GM21515 (cell line): ENCODE measurements at regions not wholly inside any gene's neighbourhood (a gene's known extent, or its start where the extent isn't known, plus 50 kb on each side); places are given as distances from the start of the nearest gene placed in this dataset.
A peak's percentile ranks its signal among the peaks of the same experiment; 100 is the strongest.
"Not testable (repeated sequence)": the region's sequence is repeated elsewhere in the genome, so short reads cannot be mapped to it uniquely, and the experiment has no call there.

ENCODE experiments used
- ATAC-seq: cut with Tn5 transposase; IDR thresholded peaks from one replicate; pipeline ENCODE4 v1.9.1; 2021; ENCODE audit not compliant: unreplicated experiment

DNA sequence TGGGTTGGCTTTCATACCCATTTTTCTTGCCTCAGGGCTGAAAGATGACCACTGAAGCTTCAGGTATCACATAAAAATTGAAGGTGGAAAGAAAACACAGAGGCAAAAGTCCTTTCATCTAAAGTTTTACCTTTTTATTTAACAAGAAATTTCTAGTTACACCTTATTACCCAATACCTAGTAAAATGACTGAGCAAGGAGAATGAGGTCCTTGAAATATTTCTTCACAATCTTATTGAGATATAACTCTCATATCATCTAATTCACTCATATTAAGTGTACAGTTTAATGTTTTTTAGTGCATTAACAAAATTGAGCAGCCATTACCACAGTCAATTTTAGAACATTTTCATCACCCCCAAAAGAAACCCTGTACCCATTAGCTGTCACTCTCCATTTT is 112.9 kb upstream of the ADTRP start:
- ATAC-seq, result no peak

DNA sequence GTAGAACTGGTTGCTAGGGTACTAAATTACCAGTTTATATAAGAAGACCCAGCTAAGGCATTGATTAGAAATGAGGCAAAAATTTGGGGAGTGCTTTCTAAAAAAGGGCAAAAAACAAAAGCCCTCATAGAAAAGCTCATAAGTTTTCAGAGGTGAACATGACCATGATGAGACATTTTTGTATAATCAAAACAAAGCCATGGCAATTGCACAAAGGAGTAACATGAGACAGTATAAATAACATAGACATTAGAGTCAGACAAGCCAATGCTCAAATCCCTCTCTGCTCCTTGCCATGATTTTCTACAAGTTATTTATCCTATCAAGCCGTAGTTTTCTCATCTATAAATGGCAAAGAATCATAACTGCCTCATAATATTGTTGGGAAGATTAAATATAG is 112.2 kb upstream of the ADTRP start:
- no peak for ATAC-seq

DNA sequence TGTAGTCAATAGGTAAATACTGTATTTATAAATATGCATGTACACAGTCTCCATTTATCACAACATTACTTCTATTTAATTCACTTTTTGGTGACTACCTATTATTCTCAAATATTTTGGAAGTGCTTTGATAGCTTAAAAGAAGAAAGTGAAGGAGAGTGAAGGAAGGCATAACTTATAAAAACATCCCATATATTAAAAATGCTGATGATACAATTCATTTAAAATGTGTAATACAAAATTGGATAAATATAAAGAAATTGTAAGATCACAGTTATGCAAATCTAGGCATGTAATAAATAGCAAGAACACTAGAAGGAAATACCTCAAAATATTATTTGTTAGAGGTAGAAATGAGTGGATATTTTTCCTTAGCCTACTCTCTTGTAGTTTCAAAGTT is 111.6 kb upstream of the ADTRP start:
- ATAC-seq, result no peak

DNA sequence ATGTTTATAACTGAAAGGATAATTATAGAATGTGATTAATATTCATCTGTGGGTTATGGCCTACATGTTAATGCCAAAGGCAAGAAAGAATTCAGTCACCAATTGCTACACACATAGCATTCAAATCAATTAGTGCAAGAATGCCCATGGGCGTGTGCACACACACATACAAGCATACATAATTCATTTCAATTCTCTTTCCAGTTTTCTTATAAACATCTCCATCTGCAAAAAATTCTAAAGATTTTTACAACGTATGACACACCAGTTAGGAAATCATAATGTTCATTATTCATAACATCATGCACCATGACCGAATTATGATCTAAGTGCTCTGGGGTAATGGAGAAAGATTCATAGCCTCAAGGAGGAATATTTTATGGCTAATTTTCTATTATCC is 111.0 kb upstream of the ADTRP start:
- no peak for ATAC-seq

DNA sequence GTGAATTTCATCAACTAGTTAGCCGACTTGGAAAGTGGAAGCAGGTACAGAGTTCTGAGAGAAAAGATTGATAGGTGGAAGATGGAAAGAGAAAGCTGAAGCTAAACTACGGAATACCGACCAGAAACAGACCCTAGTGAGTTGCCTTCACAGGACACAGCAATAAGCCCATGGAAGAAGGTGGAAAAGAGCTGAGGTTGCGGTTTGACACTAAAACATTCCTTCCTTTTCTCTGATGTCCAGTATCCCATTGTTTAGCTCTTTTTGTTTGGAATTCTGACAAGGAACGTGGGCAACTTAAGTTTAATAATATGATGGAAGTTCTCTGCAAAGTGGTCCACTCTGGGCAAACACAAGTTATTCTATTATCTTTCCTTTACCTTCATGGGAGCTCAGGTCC is 110.1 kb upstream of the ADTRP start:
- no peak for ATAC-seq

DNA sequence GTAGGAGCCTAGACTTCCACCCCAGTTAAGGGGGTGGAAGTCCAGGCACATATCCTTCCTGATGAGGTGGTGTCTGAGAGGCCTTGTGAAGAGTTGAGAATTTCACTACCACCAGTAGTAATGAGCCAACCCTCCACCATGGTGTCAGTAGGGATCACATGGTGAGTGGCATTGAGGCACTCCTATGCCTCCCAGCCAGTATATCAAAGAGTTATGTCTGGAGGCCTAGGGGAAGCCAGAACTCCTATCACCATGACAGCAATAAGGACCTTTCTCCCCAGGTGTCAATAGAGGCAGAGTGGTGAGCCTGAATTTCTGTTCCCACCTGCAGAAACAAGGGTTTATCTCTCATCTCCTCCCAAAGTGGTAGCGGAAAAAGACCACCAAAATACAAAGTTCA is 106.6 kb upstream of the ADTRP start:
- ATAC-seq, result no peak

DNA sequence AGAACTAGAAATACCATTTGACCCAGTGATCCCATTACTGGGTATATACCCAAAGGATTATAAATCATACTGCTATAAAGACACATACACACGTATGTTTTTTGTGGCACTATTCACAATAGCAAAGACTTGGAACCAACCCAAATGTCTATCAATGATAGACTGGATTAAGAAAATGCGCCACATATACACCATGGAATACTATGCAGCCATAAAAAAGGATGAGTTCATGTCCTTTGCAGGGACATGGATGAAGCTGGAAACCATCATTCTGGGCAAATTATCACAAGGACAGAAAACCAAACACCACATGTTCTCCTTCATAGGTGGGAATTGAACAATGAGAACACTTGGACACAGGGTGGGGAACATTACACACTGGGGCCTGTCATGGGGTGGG is 104.9 kb upstream of the ADTRP start:
- ATAC-seq, result not testable (repeated sequence)

DNA sequence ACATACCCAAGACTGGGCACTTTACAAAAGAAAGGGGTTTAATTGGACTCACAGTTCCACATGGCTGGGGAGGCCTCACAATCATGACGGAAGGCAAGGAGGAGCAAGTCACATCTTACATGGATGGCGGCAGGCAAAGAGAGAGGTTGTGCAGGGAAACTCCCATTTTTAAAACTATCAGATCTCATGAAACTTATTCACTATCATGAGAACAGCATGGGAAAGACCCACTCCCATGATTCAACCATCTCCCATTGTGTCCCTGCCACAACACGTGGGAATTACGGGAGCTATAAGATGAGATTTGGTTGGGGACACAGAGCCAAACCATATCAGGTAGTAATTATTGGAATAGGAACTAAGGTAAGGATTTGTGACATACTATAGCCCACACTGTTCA is 101.6 kb upstream of the ADTRP start:
- ATAC-seq, result not testable (repeated sequence)

DNA sequence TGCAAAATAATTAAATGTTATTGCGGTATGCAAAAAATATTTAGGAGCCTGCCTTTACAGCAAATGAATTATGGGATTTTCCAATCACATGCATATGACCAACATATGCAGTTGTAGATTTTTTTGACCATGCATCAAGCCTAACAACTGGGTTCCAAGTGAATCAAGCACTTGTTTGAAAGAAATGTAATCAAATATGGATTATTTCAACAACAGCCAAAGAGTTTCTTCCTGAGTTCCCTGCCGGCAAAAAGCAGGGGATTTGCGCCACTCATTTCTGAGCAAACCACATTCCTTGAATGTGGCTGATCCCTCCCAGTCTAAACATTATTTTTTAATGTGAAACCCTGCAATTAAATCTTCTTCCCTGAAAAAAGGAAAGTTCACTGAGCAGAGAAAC is 100.1 kb upstream of the ADTRP start:
- ATAC-seq, result no peak

DNA sequence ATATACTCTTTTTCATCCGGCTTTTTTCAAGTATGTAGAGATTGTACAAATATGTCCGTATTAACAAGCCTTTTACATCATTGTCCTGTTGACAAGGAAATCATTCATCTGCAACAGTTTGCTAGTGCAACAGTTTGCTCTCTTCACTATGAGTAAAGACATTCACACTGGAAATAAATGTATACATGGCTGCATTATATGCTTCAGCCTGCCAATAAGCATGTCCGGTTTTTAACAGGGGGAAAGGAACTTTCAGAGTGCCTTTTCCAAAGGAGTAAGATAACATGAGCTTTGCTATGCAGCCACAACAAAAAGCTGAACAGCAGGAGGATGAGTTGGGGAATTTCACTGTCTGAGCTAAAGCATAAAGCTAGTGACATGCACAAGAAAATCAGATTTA is 99.4 kb upstream of the ADTRP start:
- ATAC-seq, result no peak

DNA sequence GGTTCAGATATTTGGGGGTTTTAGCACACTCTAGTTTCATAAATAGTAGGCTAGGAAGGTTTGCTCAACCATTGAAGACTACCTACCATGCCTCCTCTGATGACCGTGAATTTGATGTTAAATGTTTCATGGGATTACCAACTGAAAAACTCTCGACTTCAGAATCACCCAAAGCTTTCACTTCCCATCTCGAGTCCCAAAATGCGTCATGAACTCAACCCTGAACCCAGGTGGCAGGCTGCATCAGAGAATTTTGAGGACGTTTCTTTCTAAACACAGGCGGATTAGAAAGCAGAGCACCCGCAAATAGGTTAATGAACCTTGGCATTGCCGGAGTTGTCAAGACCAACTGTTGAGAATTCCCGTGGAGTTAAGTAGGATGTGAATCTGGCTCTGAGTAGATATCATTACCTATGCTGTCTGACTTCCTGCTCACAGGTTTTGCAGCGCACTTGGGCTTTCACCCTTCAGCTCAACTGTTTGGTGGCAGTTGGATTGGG is 98.4 kb upstream of the ADTRP start:
- peak; percentile 76 for ATAC-seq

DNA sequence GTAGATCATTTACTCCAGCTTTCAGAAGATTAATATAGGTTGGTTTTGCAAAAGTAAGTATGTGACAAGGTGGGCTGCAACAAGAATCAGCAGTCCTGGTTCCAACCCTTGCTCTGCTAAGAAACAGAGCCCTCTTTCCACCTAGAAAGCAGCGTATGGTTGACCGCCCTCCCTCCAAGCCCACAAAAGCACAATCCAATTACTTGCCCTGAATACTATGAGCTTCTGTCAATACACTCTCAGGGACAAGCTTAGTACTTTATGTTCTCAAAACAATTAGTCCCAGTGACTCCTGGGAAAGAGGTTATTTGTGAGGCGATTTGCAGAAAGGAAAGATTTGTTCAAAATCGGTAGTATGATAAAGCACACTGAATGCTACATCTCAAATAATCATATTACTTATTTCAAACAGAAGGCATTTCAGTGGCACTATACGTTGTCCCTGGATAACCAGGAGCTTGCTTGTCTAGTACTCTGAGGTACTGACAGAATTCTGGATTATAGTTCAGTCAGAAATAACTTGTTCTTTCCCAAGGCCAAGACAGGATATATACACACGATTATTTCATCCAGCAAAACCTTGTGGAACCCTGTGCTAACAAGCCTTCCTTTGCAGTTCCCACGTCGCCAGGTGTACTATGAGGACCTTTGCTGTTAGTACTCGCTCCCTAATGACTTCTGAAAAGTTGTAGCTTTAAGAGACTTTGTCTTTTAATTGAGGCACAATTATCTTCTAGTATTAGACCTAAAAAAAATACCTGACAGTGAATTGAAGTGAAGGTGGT is 96.9 kb upstream of the ADTRP start:
- ATAC-seq, result no peak

DNA sequence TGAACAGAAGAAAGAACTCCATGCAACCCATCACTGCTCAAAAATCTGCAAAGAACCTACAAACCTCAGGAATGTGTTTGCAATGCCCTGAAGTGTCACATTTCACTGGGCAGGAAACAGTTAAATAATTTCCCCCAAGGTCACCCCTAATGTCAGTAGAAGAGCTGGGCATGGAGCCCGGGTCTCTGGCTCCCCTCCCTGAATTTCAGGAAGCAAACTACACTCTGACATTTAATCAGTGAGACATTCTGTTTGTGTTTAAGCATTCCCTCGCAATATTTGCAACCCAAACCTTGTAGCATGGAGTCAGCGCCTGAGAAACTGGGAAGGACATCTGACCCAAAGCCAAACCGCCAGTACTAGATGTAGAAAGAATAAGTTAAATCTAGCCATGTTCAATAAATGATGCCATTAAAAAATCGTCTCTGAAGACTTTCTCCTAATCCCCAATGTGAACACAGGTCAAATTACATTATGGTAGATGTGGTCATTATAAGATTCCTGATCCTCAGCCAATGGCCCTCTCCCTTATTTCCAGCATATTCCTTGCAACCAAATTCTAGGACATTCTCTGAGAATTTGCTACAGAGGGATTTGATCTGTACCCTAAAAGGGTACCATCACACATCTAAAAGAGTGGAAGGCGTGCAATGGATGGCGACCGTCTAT is 91.2 kb upstream of the ADTRP start:
- no peak for ATAC-seq

DNA sequence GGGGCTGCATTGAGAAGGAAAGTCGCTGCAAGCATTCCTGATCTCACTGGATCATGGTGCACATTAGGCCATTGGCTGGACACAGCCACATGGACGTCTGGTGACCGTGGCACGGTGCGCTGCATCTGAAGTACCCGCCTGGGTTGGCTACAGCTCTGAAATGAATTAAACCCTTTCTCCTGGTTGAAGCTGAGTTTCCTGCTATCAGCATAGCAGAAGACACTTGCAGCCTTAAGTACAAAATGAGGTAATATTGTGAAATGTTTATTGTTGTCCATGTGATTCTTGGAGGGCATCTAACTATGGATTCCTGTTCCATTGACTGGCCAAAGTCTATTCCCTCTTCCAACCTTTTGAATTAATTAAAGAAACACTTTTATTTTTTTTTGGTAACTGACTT is 89.8 kb upstream of the ADTRP start:
- no peak for ATAC-seq

DNA sequence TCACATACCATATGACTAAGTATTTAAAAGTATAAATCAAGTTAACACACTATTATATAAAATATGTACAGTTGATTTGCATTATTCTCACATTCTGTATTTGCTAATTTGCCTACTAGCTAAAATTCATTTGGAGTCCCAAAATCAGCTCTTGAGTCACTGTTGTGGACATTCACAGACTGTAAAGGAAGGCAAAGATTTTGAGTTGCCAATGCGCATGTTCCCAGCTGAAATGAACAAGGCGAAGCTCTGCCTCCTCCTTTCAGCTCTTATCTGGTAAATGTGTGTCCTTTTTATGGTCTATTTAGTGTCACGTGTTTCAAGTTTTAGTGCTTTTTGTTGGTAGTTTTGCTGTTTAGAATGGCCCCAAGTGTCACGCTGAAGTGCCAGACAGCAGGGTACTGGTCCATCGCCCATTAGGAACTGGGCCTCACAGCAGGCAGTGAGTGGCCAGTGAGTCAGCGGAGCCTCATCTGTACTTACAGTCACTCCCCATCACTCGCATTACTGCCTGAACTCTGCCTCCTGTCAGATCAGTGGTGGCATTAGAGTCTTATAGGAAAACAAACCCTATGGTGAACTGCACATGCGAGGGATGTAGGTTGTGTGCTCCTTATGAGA is 87.2 kb upstream of the ADTRP start:
- no peak for ATAC-seq

DNA sequence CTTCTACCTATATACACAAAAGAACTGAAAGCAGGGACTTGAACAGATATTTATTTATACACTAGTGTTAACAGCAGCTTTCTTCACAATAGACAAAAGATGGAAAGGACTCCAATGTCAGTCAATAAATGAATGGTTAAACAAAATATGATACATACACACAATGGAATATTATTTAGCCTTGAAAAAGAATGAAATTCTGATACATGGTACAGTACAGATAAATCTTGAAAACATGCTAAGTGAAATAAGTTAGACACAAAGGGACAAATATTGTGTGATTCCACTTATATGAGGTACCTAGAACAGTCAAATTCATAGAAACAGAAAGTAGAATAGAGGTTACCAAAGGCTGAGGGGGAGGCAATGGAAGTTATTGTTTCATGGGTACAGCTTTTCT is 79.8 kb upstream of the ADTRP start:
- no peak for ATAC-seq

DNA sequence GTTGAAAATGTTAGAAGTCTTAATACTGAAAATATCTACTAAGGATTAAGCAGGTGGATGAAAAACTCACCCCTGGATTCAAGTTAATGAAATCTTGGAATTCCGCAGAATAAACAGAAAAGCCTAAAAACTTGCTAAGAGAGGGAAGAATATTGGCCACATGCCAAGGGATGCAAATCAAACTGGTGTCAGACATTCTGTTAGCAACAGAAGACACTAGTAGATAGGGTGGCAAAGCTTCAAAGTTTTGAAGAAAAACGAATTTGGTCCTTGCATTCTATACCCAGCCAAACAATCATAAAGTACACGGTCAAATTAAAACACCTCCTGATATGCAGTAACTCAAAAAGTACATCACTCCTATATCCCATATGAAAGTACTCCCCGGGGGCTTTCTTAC is 77.1 kb upstream of the ADTRP start:
- no peak for ATAC-seq

DNA sequence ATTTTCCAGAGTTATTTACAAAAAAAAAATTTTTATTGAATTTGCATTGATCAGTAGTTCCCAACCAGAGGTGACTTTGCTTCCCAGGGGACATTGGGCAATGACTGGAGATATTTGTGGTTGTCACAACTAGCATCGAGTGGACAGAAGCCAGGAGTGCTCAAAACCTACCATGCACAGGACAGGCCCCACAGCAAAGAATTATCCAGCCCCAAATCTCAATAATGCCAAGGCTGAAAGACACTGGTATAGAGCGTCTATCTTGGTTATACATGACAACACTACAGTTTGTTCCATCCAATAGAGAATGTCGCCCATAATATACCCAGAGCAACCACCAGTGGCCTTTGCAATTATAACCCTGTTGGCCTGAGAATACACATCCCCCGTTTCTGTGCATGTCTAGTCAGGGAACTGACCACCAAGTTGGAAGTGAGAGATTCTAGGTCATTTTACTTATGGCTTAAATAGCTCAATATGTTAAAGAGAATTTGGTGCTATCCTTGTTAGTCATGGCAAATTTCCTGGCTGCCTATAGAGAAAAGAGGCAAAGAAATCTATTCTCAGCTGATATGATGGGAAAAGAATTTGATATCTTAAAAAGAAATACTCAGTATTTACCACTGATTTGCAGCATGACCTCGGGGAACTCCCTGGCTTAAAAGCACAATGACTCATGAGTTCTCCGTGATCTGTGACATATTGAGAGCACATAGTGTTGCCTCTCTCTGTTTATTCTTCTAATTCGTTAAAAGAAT is 76.0 kb upstream of the ADTRP start:
- no peak for ATAC-seq

DNA sequence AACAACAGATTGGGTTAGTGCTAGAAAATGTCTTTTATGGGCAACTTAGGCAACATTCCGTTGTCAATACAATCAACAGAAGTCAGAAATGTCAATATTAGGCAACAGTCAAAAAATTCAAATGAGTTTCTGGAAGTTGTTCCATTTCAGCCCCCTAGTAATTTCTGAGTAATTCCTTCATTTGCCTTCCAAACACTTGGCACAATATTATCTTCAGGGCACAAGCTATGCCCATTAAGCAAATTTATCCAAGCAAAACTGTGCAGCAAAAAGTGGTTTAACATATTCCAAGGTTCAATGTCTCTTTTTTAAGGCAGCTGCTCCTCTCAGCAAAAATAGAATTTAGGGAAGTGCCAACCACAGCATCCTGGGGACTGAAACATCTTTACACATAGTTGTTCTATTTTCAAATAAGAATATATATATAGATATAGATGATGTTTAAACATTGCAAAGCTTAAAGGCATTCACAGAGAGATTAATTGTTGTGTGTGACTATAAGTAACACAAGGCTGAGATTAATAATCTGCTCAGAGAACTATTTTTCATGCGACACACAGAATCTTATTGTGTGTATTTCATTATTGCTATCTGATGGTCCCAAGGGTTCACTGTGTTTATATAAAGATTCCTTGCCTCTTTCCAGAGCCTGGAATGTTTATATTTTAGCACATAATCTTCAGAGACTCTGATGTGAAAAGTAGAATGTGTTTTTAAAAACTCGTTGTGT is 75.2 kb upstream of the ADTRP start:
- no peak for ATAC-seq

DNA sequence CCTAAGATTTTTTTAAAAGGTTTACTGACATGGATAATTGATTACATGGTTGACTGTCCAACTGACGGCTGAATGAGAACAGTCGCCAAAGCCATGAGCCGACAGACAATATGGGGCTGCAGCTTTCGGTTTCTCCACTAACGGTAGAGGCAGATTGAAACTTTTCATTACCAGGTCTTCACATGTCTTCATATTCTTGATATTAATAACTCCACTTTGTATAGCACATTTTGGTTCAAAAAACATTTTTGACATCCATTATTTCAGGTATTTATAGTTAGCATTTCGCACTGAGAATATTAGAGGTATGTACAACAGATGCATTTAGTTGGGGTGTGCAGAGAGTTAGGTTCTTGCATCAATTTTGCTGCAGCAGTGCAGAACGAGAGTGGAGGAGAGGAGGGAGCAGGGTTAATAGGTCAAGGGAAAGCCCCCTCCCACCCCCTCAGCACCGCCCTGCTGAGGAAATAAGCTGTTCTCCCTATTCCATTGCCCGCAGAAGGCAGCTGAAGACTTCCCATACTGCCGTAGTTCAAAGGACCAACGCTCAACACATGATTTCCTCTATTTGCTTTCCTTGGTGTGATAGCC is 73.6 kb upstream of the ADTRP start:
- ATAC-seq, result no peak
